ENCODE measurements at regions not wholly inside any gene's neighbourhood (a gene's known extent, or its start where the extent isn't known, plus 50 kb on each side); places are given as distances from the start of the nearest gene placed in this dataset.
"Not testable (repeated sequence)": the region's sequence is repeated elsewhere in the genome, so short reads cannot be mapped to it uniquely, and the experiment has no call there.

DNA sequence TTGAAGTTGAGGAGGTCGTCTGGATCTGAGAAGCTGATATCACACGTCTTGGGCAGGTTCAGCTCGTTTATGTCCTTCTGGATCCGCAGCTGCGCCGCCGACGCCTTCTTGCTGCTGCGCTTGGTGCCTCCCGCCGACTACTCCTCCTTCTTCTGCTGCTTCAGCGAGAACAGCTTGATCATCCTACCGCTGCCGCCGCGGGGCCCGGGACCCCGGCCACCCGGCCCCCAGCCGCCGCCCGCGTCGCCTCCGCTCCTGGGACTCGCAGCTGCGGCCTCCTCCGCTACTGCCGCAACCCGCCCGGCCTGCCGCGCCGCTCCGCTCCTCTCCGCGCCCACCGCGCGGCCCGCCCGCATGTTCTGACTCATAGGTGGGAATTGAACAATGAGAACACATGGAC lies 1710.6 kb downstream of the TP53TG3F start:
- TF ChIP-seq, protein P1, sequence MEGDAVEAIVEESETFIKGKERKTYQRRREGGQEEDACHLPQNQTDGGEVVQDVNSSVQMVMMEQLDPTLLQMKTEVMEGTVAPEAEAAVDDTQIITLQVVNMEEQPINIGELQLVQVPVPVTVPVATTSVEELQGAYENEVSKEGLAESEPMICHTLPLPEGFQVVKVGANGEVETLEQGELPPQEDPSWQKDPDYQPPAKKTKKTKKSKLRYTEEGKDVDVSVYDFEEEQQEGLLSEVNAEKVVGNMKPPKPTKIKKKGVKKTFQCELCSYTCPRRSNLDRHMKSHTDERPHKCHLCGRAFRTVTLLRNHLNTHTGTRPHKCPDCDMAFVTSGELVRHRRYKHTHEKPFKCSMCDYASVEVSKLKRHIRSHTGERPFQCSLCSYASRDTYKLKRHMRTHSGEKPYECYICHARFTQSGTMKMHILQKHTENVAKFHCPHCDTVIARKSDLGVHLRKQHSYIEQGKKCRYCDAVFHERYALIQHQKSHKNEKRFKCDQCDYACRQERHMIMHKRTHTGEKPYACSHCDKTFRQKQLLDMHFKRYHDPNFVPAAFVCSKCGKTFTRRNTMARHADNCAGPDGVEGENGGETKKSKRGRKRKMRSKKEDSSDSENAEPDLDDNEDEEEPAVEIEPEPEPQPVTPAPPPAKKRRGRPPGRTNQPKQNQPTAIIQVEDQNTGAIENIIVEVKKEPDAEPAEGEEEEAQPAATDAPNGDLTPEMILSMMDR (IDR thresholded peaks at IDR 0.05), result not testable (repeated sequence)
- not testable (repeated sequence) for TF ChIP-seq EZH2 (IDR thresholded peaks at IDR 0.05; ENCODE audit: borderline replicate concordance, insufficient read depth, low read depth, low read length, poor library complexity, severe bottlenecking)

All from B cell (primary cell).